Activated CD4-positive, CD25-positive, alpha-beta regulatory T cell treated with anti-CD3 and anti-CD28 coated beads, Interleukin-2, amount 50 U/mL, for 72 hours (primary cell): ENCODE measurements at regions not wholly inside any gene's neighbourhood (a gene's known extent, or its start where the extent isn't known, plus 50 kb on each side); places are given as distances from the start of the nearest gene placed in this dataset.
"Not testable (repeated sequence)": the region's sequence is repeated elsewhere in the genome, so short reads cannot be mapped to it uniquely, and the experiment has no call there.

ENCODE experiments used
- DNase-seq: peaks from one replicate; pipeline ENCODE4 v3.0.0; 2021

DNA sequence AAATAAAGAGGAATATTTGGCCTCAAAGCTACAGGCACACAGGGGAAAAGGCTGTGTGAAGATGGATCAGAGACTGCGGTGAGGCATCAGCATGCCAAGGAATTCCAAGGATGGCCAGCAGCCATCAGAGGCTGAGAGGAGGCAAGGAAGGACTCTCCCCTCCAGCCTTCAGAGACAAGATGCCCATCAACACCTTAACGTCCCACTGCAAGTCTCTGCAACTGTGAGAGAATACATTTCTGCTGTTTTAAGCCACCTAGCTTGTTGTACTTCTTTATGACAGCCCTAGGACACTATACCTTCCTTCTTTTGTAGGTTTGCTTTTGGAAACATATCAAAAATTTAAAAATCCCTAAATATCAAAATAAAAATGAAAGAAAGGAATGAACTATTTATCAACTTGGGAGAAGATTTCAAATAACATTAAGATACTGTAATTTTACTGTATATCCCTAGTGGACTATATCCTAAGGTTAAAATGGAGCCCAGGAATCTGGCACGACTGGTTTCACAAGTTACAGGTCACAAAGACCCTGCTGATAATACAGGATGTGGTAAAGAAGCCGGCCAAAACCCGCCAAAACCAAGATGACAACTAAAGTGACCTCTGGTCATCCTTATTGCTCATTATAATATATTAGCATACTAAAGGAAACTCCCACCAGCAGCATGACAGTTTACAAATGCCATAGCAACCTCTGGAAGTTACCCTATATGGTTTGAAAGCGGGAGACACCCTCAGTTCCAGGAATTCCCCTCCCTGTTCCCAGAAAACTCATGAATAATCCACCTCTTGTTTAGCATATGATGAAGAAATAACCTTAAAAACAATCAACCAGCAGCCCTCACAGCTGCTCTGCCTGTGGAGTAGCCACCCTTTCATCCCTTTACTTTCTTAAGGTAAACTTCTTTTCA is 185.2 kb downstream of the AVL9 start:
- DNase-seq: no peak

DNA sequence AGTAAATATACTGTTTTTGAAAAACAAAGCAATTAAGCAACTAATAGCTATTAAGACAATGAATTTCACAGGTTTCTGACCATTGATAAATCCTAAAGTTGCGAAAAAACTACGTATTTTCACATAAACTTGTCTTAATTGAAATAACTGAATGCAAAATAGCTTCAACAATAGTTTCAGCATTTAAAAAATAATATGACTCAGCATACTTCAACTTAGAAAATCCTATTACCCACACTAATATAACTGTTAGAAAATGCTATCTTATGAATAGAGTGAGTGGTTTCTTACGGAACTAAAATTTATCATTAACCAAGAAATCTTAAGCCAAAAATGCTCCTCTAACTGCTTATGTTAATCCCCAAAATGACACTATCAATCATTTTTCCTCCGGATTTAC is 183.9 kb downstream of the AVL9 start:
- no peak for DNase-seq

DNA sequence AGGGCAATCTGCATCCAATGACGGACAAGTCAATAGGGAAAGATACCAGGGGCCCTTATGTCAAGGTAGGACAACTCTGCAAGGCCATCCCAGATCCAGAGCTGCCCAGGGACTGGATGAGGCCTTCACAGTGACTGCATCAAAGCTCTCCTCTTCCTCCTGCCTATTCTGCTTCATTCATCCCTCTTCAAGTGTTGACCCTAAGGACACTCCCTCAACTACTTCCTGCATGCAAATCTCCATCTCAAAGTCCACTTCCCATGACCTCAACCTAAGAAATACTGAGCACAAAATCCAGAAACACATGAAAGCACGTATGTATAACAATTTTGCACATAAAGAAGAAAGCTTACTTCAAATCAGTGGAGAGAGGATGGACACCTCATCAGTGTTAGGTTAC is 182.3 kb downstream of the AVL9 start:
- no peak for DNase-seq

DNA sequence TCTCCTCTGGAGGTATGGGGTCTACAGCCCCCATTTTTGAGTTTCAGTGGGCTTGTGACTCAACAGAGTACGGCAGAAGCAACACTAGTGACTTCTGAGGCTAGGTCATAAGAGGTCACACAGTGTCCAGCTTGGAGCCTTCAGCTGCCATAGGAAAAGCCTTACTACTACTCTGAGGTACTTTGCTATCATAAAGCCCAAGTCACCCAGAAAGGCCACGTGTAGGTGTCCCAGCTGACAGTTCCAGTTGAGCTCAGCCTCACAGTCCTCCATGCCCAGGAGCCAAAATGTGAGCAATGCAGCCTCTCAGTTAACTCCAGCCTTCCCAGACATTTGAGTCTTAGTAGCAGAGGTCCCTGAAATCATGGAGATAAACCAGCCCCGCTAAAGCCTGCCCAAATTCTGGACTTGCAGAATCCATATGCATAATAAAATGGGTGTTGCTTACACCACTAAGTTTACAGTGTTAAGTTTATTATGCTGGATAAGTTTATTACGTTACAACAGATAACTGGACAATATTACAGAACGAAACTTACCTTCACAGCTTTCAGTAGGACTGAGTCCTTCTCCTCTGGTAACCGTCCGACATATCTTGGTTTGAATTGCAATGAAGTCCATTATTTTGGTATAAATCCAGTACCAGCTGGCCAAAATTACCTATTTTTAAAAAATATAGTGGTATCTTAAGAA is 181.1 kb downstream of the AVL9 start:
- DNase-seq: no peak

DNA sequence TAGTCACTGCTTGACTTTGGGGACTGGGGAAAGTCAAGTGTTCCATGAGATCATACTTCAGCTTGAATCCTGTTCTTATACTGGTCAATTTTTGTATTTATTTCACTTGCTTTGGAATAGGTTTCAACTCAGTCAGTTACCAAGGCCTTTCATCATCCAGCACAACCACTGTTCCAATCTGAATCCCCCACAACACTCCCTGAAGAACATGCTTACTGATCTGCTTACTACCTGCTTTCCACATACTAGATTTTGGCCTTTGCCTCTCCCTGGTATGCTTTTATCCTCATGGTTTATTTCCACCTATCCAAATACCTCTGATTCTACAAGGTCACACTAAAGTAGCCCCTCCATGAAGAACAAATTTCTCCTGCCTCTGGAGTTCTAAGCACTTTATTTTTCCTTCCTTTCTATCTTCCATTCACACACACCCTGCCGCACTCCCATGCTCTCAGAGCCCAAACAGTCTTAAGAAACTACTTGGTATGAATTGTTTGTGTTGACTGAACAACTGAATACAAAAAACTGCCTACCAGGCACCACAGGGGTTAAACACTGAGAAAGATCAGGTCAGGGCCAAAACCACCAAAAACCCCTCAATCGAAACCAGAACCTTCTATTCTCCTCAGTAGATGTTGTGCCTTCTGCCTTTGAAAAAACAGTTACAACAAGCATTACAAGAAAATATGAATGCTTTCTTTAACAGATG is 178.1 kb downstream of the AVL9 start:
- no peak for DNase-seq

DNA sequence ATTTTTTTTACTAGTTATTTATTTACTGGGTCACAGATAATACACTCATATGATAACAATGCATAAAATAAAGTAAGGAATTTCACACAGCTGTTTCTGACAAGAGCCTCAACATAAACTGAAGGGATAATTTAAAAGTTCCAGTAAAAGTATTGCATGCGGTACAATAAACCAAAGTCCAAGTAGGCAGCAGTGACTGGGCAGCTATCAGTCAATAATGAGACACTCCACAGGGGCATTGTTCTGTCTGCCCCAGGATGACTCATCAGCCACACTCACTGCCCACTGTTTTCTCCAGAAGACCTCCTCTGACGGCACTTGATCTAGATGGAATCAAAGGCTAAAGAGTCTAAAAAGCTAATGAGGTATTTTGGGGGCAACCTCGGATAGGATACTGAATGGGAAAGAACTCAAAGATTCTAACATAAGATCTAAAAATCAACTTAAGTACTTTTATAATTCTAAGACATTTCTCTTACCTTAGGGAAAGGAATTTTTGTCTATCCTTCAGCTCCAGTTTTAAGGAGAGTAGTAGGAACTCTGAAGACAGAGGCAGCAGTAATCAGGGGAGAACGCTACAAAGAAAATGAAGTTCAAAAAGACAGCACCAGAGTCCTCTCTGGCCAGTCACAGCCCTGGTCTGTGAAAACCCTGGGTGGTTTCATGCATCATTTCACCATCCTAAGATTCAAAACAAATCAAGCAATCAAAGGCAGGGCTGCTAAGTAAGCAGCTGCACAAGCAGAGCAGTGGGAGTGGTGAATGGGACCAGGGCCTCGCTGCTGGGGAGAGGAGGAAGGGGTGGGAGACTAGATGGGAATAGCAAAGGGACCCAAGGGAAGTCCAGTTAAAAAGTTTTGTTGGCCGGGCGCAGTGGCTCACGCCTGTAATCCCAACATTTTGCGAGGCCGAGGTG is 175.1 kb downstream of the AVL9 start:
- DNase-seq: no peak

DNA sequence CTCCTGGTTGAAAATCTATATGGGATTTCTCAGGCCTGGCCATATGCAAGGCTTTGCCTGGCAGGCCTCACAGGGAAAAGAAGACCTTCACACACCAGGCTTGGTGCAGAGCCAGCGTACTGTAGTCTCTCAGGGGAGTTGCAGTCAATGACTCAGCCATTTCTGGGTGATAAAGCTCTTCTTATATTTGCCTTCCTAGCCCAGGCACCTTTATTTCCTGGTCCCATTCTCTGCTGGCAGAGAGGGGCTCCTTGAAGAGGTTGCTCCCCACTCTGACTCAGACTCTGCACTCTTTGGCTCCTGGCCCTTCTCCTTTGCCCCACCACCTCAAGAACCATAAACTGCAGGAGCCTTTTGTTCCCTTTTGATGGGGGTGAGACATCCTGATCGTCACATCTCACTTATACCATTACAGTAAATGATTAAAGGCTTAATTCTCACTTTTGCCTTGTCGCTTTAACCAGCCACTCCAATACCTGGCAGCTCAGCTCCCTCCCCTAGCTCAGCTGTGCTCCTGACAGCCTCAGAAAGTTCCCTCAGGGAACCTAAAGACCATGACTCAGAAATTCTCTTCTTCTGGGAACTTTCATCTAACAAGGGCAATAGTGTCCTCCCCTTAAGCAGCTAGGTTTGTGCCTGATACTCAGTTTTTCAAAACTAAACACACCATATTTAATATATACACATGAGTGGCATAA is 174.0 kb downstream of the AVL9 start:
- DNase-seq: not testable (repeated sequence)

DNA sequence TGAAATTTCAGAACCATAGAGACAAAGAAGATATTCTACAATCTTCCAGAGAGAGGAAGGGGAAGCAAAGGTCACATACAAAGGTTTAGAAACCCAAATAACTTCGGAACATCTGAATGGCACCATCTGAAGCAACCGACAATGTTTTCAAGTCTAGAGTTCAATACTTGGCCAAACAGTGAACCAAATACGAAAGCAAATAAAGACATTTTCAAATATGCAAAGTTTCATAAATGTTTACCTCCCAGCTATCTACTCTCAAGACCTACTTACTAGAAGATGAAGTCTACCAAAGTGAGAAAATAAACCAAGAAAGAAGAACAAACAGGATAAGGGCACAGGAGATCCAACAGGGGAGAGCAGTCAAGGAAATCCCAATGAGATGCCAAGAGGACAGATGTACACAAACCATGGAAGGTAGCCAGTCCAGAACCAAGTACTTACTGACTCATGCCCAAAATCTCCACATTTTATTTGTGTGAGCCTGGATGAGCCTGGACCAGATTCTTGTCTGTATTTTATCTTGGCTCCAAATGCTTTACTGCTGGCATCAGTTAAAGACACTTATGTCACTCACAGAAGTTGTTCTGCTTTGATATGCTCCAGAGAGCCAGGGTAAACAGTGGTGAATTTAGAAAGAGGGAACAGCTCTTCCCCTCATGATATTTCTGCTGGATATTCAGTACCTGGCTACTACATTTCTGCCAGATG is 173.3 kb downstream of the AVL9 start:
- not testable (repeated sequence) for DNase-seq

DNA sequence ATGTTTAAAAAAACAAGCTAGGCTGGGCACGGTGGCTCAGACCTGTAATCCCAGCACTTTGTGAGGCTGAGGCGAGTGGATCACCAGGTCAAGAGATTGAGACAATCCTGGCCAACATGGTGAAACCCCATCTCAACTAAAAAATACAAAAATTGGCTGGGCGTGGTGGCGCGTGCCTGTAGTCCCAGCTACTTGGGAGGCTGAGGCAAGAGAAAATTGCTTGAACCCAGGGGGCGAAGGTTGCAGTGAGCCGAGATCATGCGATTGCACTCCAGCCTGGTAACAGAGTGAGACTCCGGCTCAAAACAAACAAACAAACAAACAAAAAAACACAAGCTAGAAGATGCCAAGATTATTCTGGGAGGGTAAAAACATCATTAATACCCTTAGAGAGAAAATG is 172.3 kb downstream of the AVL9 start:
- not testable (repeated sequence) for DNase-seq

DNA sequence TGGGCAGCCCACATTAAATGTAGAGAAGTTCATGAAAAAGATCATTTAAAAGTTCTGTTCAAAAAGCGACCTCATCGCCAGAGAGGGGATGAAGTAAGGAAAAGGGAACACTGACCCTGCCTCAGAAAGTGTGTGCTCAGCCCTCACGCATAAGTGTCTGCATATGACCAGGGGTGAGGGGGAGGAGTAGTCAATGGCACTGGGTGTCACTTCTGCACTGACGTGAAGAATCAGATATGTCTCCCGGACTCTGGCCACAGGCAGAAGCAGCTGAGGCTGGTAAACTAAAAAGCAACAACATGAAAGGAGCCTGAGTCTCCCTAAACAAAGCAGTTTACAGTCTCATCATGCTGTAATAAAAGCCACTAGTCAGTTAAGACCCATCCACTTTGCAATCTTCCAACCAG is 168.5 kb downstream of the AVL9 start:
- DNase-seq: not testable (repeated sequence)

DNA sequence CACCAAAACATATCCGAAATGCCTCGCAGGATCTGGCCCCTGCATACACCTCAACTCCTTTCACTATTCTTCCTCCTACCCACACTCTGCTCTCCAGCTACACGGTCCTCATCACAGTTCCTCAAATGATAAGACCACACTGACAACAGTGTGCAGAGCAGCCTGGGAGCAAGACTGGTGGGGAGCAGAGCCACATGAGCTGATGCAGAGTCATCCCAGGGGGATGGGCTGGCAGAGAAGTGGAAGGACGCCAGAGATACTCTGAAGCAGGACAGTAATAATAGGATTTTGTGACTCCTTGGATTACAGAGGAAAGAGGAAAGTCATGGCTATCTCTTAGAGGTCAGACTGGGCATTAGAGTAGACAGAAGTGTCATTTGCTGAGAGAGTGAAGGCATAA is 167.2 kb downstream of the AVL9 start:
- not testable (repeated sequence) for DNase-seq

DNA sequence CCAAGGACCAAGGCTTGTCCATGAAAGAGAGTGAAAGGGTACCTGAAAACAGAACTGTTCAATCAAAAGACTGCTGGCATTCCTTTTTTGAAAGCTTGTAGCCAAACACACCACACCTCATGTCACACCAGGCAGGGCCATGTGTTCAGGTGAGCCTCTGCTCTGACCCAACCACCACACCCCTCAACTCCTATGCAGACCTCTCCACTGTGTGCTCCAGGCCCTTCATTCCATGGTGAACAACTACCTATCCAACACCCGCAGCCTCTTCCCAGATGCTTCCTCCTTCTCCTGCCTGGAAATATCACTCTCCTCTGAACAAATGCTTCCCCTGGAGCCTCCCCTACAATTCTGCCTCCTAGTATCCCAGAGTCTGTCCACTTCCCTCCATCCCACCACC is 166.6 kb downstream of the AVL9 start:
- no peak for DNase-seq

DNA sequence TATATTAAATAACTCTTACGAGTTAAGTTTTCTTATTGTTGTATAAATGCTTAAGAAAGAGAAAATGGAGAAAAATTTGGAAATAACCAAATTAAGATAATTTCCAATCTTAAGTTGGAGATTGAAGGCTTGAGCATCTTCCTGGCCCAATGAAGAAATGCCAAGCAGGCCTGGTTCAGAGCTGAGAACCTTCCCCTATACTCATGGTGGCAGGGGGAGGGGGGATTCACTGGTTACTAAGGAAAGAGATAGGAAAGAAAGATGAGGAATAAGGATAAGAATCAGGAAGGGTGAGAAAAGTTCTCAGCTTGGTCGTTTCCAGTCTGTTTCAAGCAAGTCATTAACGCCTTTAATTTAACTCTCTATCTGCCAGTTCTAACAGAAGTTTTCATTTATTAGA is 166.2 kb downstream of the AVL9 start:
- DNase-seq: no peak

DNA sequence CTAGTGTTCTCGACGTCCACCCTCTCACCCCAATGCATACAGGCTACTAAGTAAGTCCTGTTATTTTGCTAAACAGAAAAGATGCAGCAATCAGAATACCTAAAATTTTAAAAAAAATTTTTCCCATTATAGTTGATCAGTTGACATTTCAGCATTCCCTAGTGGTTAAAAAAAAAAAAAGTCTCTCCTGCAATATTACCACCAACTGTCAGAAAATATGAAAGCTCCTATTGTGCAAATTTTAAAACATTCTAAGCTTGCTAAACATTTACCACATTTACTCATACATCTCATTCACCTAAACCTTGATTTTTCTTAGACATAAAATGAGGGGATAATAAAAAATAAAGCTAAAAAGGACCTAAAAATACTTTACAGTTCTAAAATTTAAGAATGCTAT is 165.6 kb downstream of the AVL9 start:
- DNase-seq: no peak

DNA sequence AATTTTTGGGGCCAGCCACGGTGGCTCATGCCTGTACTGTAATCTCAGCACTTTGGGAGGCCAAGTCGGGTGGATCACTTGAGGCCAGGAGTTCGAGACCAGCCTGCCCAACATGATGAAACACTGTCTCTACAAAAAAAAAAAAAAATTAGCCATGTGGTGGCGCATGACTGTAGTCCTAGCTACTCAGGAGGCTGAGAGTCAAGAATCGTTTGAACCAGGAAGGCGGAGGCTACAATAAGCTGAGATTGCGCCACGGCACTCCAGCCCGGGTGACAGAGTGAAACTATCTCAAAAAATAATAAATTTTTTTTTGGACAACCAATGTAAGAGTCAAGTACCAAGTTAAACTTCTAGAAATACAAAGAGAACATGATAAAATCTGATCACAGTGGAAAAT is 164.6 kb downstream of the AVL9 start:
- no peak for DNase-seq

DNA sequence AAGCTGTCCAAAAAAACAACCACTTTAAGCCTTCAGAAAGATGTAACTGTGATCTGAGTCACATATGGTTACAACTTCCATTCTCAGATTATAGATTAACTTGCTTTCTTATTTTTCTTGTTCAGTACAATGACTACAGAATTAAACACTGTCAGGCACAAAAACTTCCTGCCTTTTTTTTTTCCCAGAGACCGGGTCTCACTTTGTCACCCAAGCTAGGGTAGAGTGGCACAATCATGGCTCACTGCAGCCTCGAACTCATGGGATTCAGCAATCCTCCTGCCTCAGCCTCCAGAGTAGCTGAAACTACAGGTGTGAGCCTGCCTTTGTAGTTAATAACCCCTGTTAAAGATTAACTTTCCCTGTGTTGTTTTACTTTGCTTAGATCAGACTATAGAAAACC is 163.2 kb downstream of the AVL9 start:
- DNase-seq: no peak

DNA sequence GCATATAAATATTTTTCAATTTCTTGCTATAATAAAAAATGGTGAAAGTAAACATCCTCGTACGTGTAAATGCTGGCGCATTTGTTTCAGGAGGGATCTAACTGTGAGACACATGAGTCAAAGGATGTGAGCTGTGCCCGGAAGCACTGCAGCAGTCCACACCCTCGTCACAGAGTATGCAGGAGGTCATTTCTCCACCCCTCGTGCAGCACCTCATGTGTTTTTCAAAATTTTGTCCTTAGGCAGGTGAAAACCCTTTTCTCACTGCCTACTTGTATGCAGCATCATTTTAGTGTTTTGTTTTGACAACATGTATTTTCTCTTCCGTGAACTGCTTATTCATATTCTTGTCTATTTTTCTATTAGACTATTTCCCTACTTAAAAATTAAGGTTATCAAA is 162.7 kb downstream of the AVL9 start:
- no peak for DNase-seq

DNA sequence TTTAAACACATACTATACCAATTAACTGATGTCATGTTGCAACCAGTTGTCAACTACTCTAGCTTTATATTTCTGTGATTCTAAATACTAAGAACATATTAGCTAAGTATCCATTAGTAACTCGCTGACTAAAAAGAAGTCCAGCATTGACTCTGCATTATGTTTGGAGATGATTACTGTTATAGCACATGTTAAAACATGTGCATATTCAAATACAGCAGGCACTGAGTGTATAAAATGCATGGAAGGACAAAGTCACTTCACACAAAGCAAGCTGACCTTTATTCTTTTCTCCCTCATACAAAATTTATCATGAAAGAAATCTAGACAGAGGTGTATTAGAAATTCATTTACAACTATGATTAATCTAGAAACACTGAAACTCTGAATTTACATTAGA is 159.3 kb downstream of the AVL9 start:
- not testable (repeated sequence) for DNase-seq

DNA sequence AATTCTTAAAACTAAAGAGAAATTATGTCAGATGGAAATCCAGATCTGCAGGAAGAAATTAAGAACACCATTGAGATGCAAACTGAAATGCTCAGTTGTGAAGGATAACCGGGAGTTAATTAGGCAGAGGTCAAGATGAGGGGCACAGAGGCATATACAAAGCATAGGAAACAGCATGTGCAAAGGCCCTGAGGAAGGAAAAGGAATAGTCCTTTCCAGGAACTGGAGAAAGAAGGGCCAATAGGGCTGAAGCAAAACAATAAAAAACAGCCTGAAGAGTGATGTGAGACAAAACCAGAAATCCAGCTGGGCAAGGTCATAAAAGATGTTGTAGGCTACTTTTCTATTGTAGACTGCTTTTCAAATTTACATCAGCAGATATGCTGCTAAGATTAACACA is 155.1 kb downstream of the AVL9 start:
- not testable (repeated sequence) for DNase-seq

DNA sequence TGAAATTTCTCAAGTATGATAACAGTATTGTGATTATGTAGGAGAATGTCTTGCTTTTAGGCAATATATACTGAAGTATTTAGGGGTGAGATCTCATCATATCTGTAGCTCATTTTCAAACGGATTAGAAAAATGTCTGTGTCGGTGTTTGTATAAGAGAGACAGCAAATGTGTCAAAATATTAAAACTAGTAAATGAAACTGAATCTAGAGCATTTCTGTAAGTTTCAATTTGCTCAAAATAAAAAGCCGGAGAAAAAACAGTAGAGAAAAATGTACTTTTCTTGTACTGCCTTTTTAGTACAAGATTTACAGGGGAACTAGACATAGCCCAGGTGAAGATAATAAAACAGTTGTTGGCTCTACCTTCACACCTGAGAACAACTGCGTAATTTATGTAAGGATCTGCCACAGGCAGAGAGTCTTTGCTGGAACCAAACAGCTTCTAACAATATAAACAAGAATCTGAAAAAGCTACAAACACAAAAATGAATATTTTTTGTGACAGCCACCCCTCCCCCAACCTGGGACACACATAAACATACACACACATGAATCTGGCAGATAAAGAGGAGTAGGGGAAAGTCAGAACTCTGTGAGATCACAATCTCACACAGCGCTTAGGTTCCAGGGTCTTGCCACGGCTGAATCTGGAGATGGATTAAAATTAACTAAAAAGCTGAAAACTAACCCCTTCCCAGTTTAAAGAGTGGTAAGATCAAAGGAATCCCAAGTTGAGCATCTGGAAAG is 153.3 kb downstream of the AVL9 start:
- no peak for DNase-seq
